ENCODE measurements at regions not wholly inside any gene's neighbourhood (a gene's known extent, or its start where the extent isn't known, plus 50 kb on each side); places are given as distances from the start of the nearest gene placed in this dataset.
A peak's percentile ranks its signal among the peaks of the same experiment; 100 is the strongest.

DNA sequence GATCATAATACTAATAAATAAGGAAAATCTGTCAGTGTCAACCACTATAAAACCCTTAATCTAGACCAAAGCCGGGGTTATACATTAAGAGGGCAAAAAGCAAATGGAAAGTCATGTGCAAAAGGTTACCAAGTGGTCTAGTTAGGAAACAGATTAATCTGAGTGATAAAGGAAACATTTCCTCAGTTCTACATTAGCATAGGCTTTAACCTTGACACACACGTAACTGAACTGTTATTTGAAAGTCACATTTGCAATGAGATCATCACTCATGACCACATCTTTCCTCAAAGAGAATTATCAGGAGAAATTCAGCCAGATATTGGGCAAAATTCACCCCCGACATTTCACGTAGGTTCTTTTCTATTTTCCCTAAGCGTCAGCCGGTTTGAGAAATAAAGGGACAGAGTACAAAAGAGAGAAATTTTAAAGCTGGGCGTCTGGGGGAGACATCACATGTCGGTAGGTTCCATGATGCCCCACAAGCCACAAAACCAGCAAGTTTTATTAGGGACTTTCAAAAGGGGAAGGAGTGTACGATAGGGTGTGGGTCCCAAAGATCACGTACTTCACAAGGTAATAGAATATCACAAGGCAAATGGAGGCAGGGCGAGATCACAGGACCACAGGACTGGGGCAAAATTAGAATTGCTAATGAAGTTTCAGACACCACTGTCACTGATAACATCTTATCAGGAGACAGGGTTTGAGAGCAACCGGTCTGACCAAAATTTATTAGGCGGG lies 76.8 kb upstream of the DST start:
- peak; percentile 76 for DNase-seq (ENCODE audit: low read depth, low spot score)

DNA sequence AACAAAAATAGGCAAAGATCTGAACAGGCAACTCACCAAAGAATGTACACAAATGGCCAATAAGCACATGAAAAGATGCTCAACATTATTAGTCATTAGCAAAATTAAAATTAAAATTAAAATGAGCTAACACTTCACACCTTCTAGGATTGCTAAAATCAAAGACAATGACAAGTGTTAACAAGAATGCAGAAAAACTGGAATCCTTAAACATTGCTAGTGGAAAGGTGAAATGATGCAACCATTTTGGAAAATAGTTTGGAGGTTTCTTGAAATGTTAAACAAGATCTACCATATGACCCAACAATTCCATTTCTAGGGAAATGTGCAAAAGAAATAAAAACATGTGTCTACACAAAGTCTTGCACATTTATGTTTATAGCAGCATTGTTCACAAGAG lies 75.5 kb upstream of the DST start:
- DNase-seq (ENCODE audit: low read depth, low spot score), result no peak

DNA sequence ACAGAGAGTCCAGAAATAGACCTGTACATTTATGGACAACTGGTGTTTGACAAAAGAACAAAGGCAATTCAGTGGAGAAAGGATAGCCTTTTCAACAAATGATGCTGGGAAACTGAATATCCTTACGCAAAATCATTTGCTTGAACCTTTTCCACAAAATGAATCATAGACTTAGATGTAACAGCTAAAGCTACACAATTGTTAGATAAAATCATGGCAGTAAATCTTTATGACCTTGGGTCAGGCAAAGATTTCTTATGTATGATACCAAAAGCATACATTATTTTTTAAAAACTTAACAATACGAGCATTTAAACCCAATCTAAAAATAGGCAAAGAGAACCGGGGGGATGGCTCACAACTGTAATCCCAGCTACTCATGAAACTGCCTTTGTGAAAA lies 73.5 kb upstream of the DST start:
- DNase-seq (ENCODE audit: low read depth, low spot score), result no peak

DNA sequence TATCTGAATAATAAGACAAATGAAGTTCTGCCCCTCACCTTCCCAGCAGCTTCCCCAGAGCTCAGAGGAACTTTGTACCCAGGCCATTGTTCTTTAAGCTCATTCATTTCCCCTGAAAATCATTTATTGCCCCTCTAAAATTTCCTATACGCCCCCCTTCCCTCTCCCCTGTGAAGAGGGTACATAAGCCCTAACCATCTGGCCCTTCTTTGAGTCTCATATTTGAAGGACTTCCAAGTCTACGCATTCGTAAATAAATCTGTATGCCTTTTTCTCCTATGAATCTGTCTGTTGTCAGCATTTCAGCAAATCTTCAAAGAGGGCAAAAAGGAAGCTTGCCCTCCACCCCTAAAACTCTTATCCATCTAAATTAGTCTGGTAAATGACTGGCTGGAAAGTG lies 73.1 kb upstream of the DST start:
- no peak for DNase-seq (ENCODE audit: low read depth, low spot score)

DNA sequence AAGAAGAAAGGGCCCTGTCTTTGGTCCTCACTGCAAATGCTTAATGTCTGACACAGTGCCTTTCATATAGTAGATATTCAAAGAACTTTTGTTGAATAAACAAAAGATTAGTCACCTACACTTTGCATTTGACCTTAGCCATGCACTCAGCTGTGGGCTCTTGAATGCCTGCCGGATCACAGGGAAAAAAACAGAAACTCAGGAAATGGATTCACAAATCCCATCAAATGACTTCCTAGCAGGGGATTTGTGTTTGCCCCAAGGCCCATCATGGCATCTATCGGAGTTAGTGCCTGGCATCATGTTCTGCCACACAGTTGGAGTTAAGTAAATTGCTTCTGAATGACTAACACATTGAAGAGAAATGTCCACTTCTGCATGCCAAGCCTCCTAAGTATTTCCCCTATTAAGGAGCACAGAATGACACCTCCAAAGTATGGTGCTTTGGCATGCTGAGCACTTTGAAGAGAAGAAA lies 72.3 kb upstream of the DST start:
- peak; percentile 88 for DNase-seq (ENCODE audit: low read depth, low spot score)

DNA sequence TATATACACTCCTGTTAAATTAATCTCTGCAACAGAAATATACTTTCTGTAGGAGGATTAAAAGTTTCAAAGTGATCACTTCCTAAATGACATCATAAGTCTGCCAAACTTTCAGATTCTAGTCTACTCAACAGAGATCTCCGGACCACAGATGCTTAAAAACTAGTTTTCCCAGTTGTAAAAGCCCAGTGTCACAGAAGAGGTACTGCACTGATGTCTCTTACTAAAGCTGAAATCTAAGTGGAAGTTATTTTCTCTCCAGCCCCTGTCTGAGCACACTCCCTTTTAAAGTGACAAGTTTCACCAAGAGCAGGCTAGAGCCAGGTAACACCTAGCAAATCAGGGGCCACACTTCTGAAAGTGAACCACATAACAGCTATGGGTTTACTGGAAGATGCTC lies 71.6 kb upstream of the DST start:
- no peak for DNase-seq (ENCODE audit: low read depth, low spot score)

DNA sequence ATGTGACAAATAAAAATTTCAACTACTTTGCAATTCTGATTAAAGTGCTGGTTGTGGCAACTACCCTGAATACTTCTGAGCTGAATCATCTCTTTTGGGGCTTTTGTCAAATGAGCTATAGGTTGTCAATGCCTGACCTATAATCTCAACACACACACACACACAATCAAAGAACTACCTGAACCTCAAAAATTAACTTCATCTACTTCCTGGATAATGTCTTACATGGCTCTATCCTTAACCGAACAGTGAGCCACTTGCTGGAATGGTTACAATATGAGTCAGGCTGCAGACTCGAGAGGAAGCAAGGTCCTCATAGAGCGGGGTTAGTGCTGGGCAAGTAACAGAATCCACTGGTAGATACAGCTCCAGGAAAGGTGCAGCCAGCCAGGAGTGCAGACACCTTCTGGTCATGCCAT lies 70.6 kb upstream of the DST start:
- peak; percentile 41 for DNase-seq (ENCODE audit: low read depth, low spot score)

DNA sequence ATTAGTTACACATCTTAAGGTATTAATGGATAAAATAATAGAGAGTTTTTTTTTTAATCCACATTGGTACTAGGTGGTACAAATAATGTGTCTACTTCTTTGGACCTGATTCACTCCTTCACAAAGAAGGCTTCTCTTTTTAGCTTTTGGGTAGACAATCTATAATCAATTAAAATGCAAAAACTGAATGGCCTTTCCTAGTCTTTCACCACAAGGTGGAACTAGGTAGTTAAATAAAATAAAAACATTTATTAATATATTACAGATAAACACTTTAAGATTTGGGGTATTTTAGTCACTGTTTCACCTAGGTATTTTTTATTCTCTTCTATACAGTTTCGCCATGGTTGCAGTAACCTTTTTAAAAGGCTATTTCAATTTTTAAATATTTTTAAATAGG lies 68.3 kb upstream of the DST start:
- no peak for DNase-seq (ENCODE audit: low read depth, low spot score)

DNA sequence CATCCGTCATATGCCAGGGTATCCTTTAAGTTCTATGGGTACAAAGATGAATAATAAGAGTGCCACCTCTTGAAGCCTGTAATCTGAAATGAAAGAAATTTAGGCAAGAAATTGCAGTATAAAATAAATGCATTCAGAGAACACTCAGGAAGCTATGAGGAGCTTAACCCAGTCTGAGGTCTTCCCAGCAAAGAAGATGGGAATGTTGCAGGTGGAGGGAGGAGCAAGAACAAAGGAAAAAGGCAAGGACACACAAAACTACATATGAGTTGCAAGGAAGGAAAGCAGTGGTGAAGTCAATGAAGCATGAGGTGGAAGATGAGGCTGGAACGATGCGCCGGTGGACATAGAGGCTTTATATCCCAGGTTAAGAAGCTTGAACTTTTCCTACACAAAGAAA lies 67.0 kb upstream of the DST start:
- no peak for DNase-seq (ENCODE audit: low read depth, low spot score)

DNA sequence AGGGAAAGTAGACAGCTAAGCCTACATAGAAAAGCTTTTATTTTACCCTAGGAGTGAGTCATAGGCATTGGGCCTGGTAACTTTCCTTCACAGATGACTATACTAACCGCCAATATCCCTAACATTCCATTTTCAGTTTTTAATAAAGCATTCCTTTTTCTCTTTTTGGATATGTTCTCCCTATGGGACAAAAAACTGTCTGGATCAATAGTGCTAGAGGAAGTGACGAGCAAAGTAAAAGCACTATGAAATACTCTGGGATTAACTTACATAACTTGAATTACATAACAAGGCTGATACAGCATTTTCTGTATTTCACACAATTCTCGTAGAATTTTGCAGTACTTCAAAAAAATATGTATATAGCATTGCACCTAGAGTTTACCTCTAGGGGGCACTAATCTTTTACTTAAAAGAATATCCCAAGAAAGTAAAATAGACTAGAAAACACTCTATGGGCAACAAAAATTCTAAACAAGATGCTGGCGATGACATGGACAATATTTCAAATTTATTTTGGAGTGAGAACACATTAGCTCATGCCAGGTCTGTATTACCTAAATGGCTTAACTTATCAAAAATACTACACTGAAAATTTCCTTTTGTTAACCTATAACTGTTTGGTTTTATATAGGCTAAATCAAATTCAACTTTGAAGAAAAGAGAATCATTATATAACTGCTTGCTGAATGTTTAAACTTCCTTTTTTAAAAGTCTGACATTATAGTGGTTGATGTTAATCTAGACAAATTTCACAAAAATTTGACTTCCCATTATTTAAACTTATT lies 66.3 kb upstream of the DST start:
- no peak for DNase-seq (ENCODE audit: low read depth, low spot score)

DNA sequence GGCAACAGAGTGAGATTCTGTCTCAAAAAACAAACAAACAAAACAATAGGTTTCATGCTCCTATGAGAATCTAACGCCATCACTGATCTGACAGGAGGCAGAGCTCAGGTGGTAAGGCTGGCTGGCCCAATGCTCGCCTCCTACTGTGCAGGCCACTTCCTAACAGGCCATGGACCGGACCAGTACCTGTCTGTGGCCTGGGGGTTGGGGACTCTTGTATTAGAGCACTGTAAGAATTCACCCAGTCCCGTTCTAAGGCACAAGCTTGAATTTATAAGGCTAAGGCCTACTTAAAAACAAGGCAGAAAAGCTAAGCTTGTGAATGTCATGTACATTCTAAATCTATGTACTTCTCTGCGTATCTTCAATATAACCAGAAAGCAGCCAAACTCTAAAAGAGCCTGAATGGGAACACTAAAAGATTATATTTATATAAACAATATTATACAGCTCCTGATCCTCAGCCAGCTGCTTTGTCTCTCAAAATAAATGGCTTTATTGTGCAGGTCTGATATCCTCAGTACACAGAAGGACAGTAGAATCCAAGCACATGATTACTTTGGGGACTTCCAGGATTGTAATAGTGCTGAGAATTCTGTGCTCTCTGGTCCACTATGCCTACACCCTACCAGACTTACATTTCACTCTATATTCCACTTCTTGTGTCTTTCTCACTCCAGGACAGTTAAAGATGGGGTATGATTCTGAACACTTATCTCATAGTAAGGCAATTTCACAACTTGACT lies 64.5 kb upstream of the DST start:
- DNase-seq (ENCODE audit: low read depth, low spot score), result no peak

DNA sequence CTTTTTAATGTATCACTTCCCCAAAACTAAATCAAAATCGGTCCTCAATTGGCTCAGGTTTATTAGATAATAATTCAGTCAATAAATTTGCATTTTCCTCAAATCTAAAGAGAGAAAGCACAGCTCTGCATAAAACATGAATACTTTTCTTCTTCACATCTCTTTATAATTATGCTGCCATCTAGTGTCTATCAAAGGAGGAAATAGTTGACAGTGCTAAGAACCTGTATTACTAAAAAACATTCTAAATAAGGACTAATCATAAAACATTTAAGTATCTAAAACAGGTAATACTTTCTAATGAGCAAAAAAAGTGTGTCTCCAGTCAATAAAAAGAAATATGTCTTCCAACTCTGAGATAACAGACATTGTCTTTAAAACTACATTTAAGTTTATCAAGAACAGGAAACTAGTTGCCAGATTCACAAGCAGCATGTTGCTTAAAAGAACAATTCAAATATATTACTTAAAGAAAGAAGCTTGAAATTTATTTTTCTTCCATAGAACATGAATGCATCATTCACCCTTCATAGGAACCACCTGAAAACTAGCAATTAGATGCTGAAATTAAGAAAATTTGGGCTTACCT lies 56.5 kb upstream of the DST start:
- no peak for DNase-seq (ENCODE audit: low read depth, low spot score)

DNA sequence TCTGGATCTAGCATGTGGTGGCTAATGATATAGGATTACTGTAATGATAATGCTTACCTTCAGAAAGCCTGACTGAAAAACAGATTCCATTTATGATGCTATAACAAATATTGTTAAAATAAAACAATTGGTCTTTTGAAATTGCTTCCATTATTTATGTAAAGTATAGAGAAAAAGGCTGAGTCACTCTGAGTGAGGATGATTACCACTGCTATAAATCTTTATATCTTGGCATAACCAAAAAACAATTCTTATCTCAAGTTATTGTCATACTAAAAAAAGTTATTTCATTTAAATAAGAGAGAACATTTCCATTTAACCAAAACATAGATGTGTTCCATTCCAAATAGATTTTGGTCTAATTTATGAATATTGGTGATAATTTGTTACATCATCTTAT lies 53.0 kb upstream of the DST start:
- no peak for DNase-seq (ENCODE audit: low read depth, low spot score)

DNA sequence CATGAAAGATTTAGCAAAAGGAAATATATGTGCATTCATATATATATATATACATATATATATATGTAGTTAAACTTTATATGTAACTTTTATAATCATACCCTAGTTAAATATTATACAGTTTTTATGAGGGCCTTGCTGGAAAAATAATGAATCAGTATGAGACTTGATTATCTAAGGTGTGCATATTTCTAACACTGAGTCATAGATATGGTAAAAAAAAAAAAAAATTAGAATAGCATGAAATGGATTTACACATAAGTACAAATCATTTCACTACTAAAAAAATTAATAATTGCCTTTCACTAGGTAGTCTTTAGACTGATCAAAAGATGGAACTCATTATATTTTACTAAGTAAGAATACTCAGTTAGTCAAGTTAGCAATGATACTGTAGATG lies 51.3 kb upstream of the DST start:
- DNase-seq (ENCODE audit: low read depth, low spot score), result no peak

DNA sequence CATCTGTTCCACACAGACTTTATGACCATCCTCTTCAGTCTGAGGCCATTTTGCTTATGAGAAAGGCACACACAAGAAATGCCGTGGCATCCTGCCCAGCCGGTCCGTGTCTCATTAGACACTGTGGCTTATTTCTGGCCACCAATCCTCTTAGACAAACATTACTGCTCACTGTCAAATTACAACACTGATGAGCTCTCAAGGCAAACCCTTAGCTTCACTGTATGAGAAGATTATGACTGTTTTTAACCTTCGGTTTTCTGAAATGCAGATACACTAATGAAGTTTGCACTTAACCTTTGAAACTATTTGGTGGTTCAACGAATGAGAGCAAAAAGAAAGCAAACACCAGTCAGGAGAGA lies 50.5 kb upstream of the DST start:
- no peak for DNase-seq (ENCODE audit: low read depth, low spot score)

DNA sequence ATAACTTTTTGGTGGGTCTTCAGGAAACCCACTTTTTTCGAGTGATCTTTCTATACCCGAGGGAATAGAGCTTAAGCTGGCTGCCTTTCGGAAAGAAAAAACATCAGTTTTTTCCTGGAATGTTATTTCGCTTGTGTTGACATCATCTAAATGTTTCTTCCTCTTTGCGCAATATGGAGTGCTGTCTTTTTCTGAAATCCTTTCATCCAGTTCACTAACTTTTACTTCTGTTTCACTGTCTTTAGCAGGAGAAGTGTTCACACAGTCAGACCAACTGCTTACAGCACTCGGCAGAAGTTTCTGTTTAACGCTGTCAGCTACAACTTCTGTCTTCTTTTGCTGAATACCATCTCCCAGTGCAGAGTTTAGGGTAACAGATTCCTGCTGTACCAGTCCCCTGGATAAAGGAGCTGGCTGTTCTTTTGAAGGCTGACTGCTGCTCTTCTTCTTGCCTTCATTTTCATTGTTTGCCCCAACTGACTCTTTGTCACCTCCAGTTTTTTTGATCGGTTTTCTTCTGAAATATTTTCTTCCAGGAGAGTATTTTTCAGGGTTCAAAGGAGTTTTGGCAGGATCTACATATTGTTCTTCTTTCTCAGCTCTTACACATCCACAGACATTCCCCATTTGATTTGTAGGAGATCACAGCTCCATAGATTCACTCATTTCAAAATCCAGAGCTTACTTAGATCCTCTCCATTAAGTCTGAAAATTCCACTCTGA lies 50.0 kb upstream of the DST start:
- DNase-seq (ENCODE audit: low read depth, low spot score), result no peak

All from pulmonary artery endothelial cell (primary cell).